ENCODE measurements at regions not wholly inside any gene's neighbourhood (a gene's known extent, or its start where the extent isn't known, plus 50 kb on each side); places are given as distances from the start of the nearest gene placed in this dataset.

GRCh38 chr15:96267463-96267862 is 63.0 kb upstream of the NR2F2 start:
- DNase-seq: no peak

- DNase-seq: peak; percentile 54
Measured at GRCh38 chr15:96268442-96269204, 61.9 kb upstream of the NR2F2 start.

- DNase-seq: peak; percentile 32
Measured at GRCh38 chr15:96270581-96271172, 59.8 kb upstream of the NR2F2 start.

GRCh38 chr15:96272427-96272826 is 58.1 kb upstream of the NR2F2 start:
- no peak for DNase-seq

- peak; percentile 99 for DNase-seq
Measured at GRCh38 chr15:96273317-96274086, 57.0 kb upstream of the NR2F2 start.

GRCh38 chr15:96274087-96274440 is 56.4 kb upstream of the NR2F2 start:
- no peak for DNase-seq

- peak; percentile 35 for DNase-seq
Measured at GRCh38 chr15:96274698-96275097, 55.8 kb upstream of the NR2F2 start.

GRCh38 chr15:96276438-96277210 is 53.9 kb upstream of the NR2F2 start:
- peak; percentile 90 for DNase-seq
